Peyer's patch (tissue), 4 donors: ENCODE measurements at regions not wholly inside any gene's neighbourhood (a gene's known extent, or its start where the extent isn't known, plus 50 kb on each side); places are given as distances from the start of the nearest gene placed in this dataset.

Source experiments
- DNase-seq, 3 donors: peaks; one replicate each; pipeline ENCODE4 v3.0.0-alpha.2; 2017 to 2019
- H3K27ac ChIP-seq, 4 donors: fragments of 200-600 bp; sonication (generic); one replicate each; pipeline ENCODE4 v1.5.1; 2016 to 2019
- H3K27me3 ChIP-seq, 2 donors: fragments of 200-600 bp; sonication (generic); one replicate each; pipeline ENCODE4 v1.5.1; 2019
- H3K36me3 ChIP-seq, 3 donors: fragments of 200-600 bp; sonication (generic); one replicate each; pipeline ENCODE4 v1.5.1; 2016 to 2019
- H3K4me1 ChIP-seq, 4 donors: fragments of 200-600 bp; sonication (generic); one replicate each; pipeline ENCODE4 v1.5.1; 2016 to 2019
- H3K4me3 ChIP-seq, 4 donors: fragments of 200-600 bp; sonication (generic); 1 replicate in 3 of 4; 2 replicates in 1 of 4; pipeline ENCODE4 v1.5.1; 2016 to 2019; ENCODE audit warnings: mild to moderate bottlenecking in 1 of 4
- H3K9me3 ChIP-seq, 4 donors: fragments of 200-600 bp; sonication (generic); one replicate each; pipeline ENCODE4 v1.5.1; 2016 to 2019; ENCODE audit warnings: mild to moderate bottlenecking in 1 of 4
- CTCF ChIP-seq, 6 experiments: fragments of 450-650 bp in 4 of 6; fragments of 200-600 bp in 2 of 6; sonication (generic) in 1 of 6; IDR thresholded peaks; one replicate each; pipeline ENCODE4 v1.5.1; 2017 to 2019; ENCODE audit warnings: antibody characterized with exemption in 6 of 6, mild to moderate bottlenecking in 3 of 6, moderate library complexity in 1 of 6
- POLR2A ChIP-seq, 2 donors: fragments of 450-650 bp; IDR thresholded peaks; one replicate each; pipeline ENCODE4 v1.5.1; 2017; ENCODE audit warnings: antibody characterized with exemption in 2 of 2, mild to moderate bottlenecking in 2 of 2, moderate library complexity in 2 of 2

GRCh38 chr1:88036345-88037014 lies 647.6 kb upstream of the PKN2 start:
- no peaks in the 10 kb centered on the region for H3K4me1 ChIP-seq
- no peak overlapping the region for H3K4me3 ChIP-seq
- H3K9me3 ChIP-seq: peaks cover 0 to 12% (median 0%) of the 10 kb centered on the region in 4 donors
- H3K27me3 ChIP-seq: no peaks in the 10 kb centered on the region
- H3K36me3 ChIP-seq: no peaks in the 10 kb centered on the region
- H3K27ac ChIP-seq: no peak overlapping the region
- no peak for TF ChIP-seq CTCF (IDR thresholded peaks at IDR 0.05)
- TF ChIP-seq POLR2A (IDR thresholded peaks at IDR 0.05): no peak
- DNase-seq: no peak

GRCh38 chr1:88039240-88039639 lies 644.8 kb upstream of the PKN2 start:
- H3K4me3 ChIP-seq: no peak overlapping the region
- TF ChIP-seq CTCF (IDR thresholded peaks at IDR 0.05) (no peak), POLR2A (IDR thresholded peaks at IDR 0.05) (no peak)
- H3K9me3 ChIP-seq: peaks cover 0 to 12% (median 0%) of the 10 kb centered on the region in 4 donors
- H3K27me3 ChIP-seq: no peaks in the 10 kb centered on the region
- no peak for DNase-seq
- H3K4me1 ChIP-seq: no peaks in the 10 kb centered on the region
- no peak overlapping the region for H3K27ac ChIP-seq
- no peaks in the 10 kb centered on the region for H3K36me3 ChIP-seq

- no peaks in the 10 kb centered on the region for H3K27me3 ChIP-seq
- no peak overlapping the region for H3K4me3 ChIP-seq
- no peak for DNase-seq
- no peak overlapping the region for H3K27ac ChIP-seq
- H3K36me3 ChIP-seq: no peaks in the 10 kb centered on the region
- peaks cover 0 to 12% (median 0%) of the 10 kb centered on the region in 4 donors for H3K9me3 ChIP-seq
- H3K4me1 ChIP-seq: no peaks in the 10 kb centered on the region
- TF ChIP-seq POLR2A (IDR thresholded peaks at IDR 0.05): no peak
- no peak for TF ChIP-seq CTCF (IDR thresholded peaks at IDR 0.05)
Measured at GRCh38 chr1:88043834-88044233, 640.2 kb upstream of the PKN2 start.

GRCh38 chr1:88052167-88052566 lies 631.9 kb upstream of the PKN2 start:
- H3K27ac ChIP-seq: no peak overlapping the region
- H3K9me3 ChIP-seq: no peaks in the 10 kb centered on the region
- no peaks in the 10 kb centered on the region for H3K36me3 ChIP-seq
- DNase-seq: no peak
- TF ChIP-seq POLR2A (IDR thresholded peaks at IDR 0.05): no peak
- TF ChIP-seq CTCF (IDR thresholded peaks at IDR 0.05): no peak
- H3K4me3 ChIP-seq: no peak overlapping the region
- no peaks in the 10 kb centered on the region for H3K27me3 ChIP-seq
- no peaks in the 10 kb centered on the region for H3K4me1 ChIP-seq

- Histone ChIP-seq H3K4me3 (no peak overlapping the region), H3K27ac (no peak overlapping the region), H3K9me3 (no peaks in the 10 kb centered on the region), H3K27me3 (no peaks in the 10 kb centered on the region), H3K4me1 (no peaks in the 10 kb centered on the region), H3K36me3 (no peaks in the 10 kb centered on the region)
- DNase-seq: no peak
- TF ChIP-seq POLR2A (IDR thresholded peaks at IDR 0.05): no peak
- no peak for TF ChIP-seq CTCF (IDR thresholded peaks at IDR 0.05)
Measured at GRCh38 chr1:88053065-88053464, 631.0 kb upstream of the PKN2 start.

GRCh38 chr1:88056881-88057280 lies 627.2 kb upstream of the PKN2 start:
- H3K9me3 ChIP-seq: no peaks in the 10 kb centered on the region
- H3K27ac ChIP-seq: no peak overlapping the region
- H3K36me3 ChIP-seq: no peaks in the 10 kb centered on the region
- H3K27me3 ChIP-seq: no peaks in the 10 kb centered on the region
- H3K4me1 ChIP-seq: no peaks in the 10 kb centered on the region
- no peak overlapping the region for H3K4me3 ChIP-seq
- TF ChIP-seq CTCF (IDR thresholded peaks at IDR 0.05) (no peak), POLR2A (IDR thresholded peaks at IDR 0.05) (no peak)
- DNase-seq: no peak
